ENCODE measurements at regions not wholly inside any gene's neighbourhood (a gene's known extent, or its start where the extent isn't known, plus 50 kb on each side); places are given as distances from the start of the nearest gene placed in this dataset.

DNA sequence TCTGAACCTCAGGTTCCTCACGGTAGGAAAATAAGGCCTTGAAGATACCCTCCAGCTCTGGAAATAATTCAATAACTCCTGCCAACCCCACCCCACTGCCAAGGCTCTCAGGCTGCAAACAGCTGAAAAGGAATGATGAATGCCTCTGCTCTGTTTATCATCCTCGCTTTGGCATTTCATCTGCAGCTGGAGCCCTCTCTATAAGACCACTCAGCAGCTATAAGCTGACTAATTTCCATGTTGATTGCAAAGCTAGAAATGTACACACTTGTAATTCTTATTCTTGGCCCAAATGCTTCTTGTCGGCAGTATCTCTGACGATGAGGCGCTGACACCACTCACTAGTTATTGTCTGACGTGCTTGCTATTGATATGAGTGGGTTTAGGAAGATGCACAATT is 408.4 kb upstream of the NMUR2 start:
- no peaks in the 10 kb centered on the region for H3K27me3 ChIP-seq (ENCODE audit: control insufficient read depth in 2 of 2, insufficient read depth in 2 of 2, low read length in 2 of 2)
- Mint-ChIP-seq H3K27me3 (ENCODE audit: low read depth in 3 of 3) (no peaks in the 10 kb centered on the region), H3K36me3 (no peaks in the 10 kb centered on the region), H3K4me1 (no peaks in the 10 kb centered on the region), H3K4me3 (no peak overlapping the region), H3K9me3 (peaks cover 2 to 9% (median 4%) of the 10 kb centered on the region in 7 donors), H3K27ac (no peak overlapping the region)
- intact Hi-C loops (cut with micrococcal nuclease): no loop called here
- H3K27ac ChIP-seq (ENCODE audit: low read depth in 1 of 2, low read length in 2 of 2): no peak overlapping the region
- H3K4me2 ChIP-seq (replicated peaks; ENCODE audit: extremely low read depth, low read length, poor library complexity, severe bottlenecking): no peak overlapping the region
- H3K9me3 ChIP-seq (replicated peaks in 1 of 2; ENCODE audit: control insufficient read depth in 1 of 2, insufficient read depth in 1 of 2, low read length in 2 of 2): peaks cover 5 to 6% of the 10 kb centered on the region in 2 donors
- H3K9ac ChIP-seq (ENCODE audit: insufficient read depth, low read length, poor library complexity, severe bottlenecking): no peak overlapping the region
- 94% methylated on average over 2 of the region's 6 CpGs for WGBS (ENCODE audit: insufficient coverage)
- no peaks in the 10 kb centered on the region for H3K36me3 ChIP-seq (replicated peaks in 1 of 2; ENCODE audit: control insufficient read depth in 1 of 2, insufficient read depth in 2 of 2, low read length in 2 of 2)
- H3K79me2 ChIP-seq (ENCODE audit: insufficient read depth, low read length): no peaks in the 10 kb centered on the region
- no peak for DNase-seq
- no peak overlapping the region for H3K4me3 ChIP-seq (replicated peaks in 1 of 3; ENCODE audit: low read depth in 2 of 3, low read length in 3 of 3)
- H3K4me1 ChIP-seq (ENCODE audit: control insufficient read depth in 1 of 2, insufficient read depth in 2 of 2, low read length in 2 of 2): no peaks in the 10 kb centered on the region
- TF ChIP-seq, protein P1, sequence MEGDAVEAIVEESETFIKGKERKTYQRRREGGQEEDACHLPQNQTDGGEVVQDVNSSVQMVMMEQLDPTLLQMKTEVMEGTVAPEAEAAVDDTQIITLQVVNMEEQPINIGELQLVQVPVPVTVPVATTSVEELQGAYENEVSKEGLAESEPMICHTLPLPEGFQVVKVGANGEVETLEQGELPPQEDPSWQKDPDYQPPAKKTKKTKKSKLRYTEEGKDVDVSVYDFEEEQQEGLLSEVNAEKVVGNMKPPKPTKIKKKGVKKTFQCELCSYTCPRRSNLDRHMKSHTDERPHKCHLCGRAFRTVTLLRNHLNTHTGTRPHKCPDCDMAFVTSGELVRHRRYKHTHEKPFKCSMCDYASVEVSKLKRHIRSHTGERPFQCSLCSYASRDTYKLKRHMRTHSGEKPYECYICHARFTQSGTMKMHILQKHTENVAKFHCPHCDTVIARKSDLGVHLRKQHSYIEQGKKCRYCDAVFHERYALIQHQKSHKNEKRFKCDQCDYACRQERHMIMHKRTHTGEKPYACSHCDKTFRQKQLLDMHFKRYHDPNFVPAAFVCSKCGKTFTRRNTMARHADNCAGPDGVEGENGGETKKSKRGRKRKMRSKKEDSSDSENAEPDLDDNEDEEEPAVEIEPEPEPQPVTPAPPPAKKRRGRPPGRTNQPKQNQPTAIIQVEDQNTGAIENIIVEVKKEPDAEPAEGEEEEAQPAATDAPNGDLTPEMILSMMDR (IDR thresholded peaks at IDR 0.05): no peak
- H2AFZ ChIP-seq (ENCODE audit: insufficient read depth, low read depth, low read length, poor library complexity, severe bottlenecking): no peak overlapping the region
- no peaks in the 10 kb centered on the region for H4K20me1 ChIP-seq (ENCODE audit: insufficient read depth, low read length)

GRCh38 chr5:152819891-152820290 is 414.8 kb upstream of the NMUR2 start:
- H3K36me3 ChIP-seq (replicated peaks in 1 of 2; ENCODE audit: control insufficient read depth in 1 of 2, insufficient read depth in 2 of 2, low read length in 2 of 2): no peaks in the 10 kb centered on the region
- H3K4me2 ChIP-seq (replicated peaks; ENCODE audit: extremely low read depth, low read length, poor library complexity, severe bottlenecking): no peak overlapping the region
- Mint-ChIP-seq H3K4me3 (no peak overlapping the region), H3K9me3 (peaks cover 0 to 3% (median 0%) of the 10 kb centered on the region in 7 donors), H3K4me1 (no peaks in the 10 kb centered on the region), H3K27ac (no peak overlapping the region), H3K36me3 (no peaks in the 10 kb centered on the region), H3K27me3 (ENCODE audit: low read depth in 3 of 3) (no peaks in the 10 kb centered on the region)
- TF ChIP-seq, protein P1 (IDR thresholded peaks at IDR 0.05): no peak
- H3K4me3 ChIP-seq (replicated peaks in 1 of 3; ENCODE audit: low read depth in 2 of 3, low read length in 3 of 3): no peak overlapping the region
- no peaks in the 10 kb centered on the region for H3K4me1 ChIP-seq (ENCODE audit: control insufficient read depth in 1 of 2, insufficient read depth in 2 of 2, low read length in 2 of 2)
- peaks cover 0 to 6% of the 10 kb centered on the region in 2 donors for H3K9me3 ChIP-seq (replicated peaks in 1 of 2; ENCODE audit: control insufficient read depth in 1 of 2, insufficient read depth in 1 of 2, low read length in 2 of 2)
- H3K9ac ChIP-seq (ENCODE audit: insufficient read depth, low read length, poor library complexity, severe bottlenecking): no peak overlapping the region
- H3K27me3 ChIP-seq (ENCODE audit: control insufficient read depth in 2 of 2, insufficient read depth in 2 of 2, low read length in 2 of 2): no peaks in the 10 kb centered on the region
- DNase-seq: no peak
- intact Hi-C loops (cut with micrococcal nuclease): no loop called here
- no peaks in the 10 kb centered on the region for H4K20me1 ChIP-seq (ENCODE audit: insufficient read depth, low read length)
- H3K79me2 ChIP-seq (ENCODE audit: insufficient read depth, low read length): no peaks in the 10 kb centered on the region
- no peak overlapping the region for H2AFZ ChIP-seq (ENCODE audit: insufficient read depth, low read depth, low read length, poor library complexity, severe bottlenecking)
- H3K27ac ChIP-seq (ENCODE audit: low read depth in 1 of 2, low read length in 2 of 2): no peak overlapping the region
